GM21367 (cell line): ENCODE measurements at regions not wholly inside any gene's neighbourhood (a gene's known extent, or its start where the extent isn't known, plus 50 kb on each side); places are given as distances from the start of the nearest gene placed in this dataset.
"Not testable (repeated sequence)": the region's sequence is repeated elsewhere in the genome, so short reads cannot be mapped to it uniquely, and the experiment has no call there.

Experiments used
- ATAC-seq: cut with Tn5 transposase; IDR thresholded peaks from one replicate; pipeline ENCODE4 v1.9.1; 2021; ENCODE audit not compliant: unreplicated experiment

DNA sequence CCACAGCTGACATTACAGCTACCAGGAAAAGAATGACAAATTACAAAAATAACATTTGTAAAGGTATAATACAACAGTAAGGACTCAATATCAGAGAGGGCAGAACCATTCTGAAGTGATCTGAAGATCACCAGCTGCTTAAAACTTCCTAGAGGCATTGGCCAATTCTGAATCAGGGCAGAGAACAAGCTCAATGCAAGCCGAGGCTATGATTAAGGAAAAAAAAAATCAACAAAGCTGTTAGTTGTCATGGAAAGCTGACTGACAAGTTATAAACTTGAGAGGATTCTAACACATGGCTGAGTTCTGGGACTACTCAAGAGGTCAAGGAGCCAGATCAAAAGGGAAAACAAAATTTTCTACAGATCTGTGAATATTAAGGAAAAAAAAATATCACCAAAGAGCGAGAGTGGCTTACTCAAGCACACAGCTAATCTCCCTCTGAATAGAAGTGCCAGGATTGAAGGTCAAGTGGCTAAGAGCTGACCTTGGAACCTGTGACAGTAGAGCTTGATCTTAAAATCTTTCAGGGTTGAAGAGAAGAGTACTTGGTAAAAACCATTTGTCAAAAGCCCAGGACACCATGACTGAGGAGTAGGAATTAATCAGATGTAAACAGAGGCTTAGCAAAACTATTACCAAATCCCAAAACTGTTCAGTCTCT lies 383.4 kb downstream of the USP25 start:
- ATAC-seq = no peak

DNA sequence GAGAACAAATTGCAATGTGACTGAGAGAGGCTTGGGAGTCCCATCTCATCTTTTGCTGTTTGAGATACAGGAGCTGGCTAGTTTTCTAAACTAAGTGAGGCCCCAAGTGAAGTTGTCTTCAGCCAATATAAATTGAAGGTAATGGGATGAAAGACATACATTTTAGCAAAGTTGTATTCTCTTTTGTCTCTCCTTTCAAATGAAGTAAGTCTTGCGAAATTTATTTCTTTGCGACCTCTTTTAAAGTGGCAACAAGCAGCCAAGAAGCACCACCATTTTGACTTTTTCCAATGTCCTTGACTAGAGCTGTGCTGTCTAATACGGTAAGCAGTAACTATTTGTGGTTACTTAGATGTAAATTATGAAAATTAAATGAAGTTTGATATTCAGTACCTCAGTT lies 385.7 kb downstream of the USP25 start:
- ATAC-seq = no peak

DNA sequence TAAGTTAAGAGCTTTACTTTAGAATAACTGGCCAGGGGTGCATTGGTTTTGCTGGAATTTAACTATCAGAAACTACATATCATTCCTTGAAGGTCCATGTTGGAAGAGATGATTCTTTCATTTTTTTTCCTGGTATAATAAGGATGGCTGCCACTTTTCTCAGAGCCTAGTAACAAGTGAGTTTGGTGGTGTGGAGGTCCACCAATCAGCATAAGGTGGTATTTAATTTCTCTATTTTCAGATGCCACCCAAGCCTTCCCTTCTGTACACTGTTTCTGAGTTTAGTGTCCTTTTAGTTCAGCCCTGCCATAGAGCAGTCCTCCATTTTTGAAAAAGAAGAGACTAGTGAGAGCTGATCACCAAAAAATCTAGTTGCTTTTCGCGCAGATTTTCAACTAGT lies 386.3 kb downstream of the USP25 start:
- no peak for ATAC-seq

DNA sequence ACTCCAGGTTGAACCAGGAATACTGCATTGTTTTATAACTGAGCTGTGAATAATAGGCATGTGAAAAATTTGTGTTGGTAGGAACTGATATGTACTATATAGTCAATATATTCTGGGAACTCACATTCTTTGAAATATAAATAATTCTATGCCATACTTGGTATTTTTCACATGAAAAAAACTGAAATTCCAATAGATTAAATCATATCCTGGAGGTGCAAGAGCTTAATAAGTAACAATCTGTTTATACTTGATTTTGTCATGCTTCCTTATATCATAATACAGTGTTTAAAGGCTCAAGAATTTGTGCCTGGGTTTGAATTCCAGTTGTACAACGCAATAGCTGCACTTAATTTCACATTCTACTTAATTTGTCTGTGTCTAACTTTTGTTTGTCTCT lies 387.0 kb downstream of the USP25 start:
- ATAC-seq = no peak

DNA sequence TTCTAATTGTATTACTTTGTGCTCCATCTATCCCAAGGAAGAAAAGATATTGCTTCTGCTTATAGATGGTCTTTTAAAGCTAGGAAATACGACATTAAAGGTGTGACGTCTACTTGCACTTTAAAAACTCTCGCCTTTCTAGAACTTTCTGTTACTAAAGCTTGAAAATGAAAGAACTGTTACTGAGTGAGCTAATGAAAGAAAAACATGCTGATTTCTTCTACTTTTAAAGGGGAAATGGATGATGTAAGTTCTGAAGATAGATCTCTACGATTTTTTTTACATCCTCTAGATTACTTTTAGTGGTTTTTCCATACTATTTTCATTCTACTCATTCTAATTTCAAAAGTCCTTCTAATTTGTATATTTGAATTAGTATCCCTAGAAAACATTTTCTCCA lies 387.5 kb downstream of the USP25 start:
- no peak for ATAC-seq

DNA sequence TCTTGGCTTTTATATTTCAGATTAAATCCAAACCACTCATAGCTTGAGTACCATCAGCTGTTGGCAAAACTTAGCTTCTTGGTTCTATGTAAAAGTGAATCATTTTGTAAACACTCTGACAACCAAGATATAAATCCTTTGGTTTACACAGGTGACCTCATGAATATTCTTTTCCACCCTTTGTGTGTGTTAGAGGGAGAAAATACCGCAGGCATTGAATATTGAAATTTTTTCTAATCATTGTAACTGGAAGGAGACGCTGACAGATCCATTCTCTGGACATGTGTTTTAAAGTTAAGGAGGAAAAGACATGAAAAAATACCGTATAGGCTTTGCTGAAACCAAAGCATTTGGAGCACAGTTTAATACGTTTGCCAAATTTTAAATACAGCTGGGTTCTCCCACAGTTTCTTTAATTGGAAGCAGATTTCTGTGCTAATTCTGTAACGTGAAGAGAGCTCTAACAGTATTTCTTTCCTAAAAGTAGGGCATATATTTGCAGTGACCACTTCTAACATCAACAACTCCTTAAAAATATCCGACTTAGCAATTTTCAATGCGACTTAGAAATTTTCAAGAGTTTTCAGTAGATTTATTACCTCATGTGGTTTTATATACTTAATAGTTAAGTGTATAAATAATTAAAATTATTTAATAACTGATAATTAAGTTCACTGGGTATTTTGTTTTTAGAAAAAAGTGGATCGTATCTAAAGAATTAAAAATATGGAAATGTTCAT lies 388.2 kb downstream of the USP25 start:
- ATAC-seq = no peak

DNA sequence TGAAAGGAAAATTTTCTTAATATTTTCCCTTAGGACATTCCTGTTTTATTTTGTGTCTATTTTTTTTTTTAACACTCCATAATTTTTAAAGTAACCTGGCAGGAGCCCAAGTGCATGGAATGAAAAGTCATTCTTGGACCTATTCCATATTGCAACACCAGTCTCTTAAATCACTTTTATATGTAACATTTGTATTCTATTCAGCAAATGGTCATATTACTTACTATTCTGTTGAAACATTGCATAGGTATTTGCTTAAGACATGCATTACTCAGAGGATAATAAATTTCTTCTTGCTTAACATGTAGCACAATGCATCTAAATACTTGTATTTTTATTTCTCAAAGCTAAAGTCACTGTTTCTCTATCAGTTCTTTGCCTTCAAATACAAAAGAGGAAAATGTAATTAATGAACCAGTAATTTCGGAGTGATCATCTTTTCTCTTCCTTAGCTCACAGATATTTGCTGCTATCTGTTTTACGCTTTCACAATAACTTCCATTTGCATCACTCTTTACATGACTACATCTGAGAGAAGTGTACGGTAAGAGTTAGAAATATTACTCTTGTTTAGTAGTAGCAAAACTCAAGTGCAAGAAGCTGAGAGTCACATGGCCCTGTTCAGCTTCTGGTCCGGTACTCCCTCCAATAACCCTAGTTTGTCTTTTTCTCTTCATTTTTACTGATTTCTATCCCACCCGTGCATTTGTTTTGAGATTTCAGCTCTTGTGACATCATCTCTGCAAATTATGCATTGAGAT lies 394.8 kb downstream of the USP25 start:
- ATAC-seq = no peak

DNA sequence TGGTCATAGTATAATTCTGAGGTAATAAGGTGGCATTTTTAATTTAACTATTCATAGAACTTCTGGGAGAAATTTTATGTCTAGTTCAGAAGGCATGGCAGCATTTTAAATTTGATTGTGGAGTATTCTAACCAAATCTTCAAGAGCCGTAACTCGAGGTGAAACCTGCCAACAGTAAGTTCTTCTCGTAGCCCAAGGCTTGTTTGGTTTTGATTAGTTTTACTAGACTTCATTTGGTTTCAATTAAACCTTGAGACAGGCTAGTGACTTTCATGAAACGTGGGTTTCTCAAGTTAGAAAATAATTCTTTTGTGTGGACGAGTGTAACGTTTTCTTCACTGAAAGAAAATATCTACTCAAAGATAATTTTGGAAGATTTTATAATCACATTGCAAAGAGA lies 395.5 kb downstream of the USP25 start:
- ATAC-seq = no peak

DNA sequence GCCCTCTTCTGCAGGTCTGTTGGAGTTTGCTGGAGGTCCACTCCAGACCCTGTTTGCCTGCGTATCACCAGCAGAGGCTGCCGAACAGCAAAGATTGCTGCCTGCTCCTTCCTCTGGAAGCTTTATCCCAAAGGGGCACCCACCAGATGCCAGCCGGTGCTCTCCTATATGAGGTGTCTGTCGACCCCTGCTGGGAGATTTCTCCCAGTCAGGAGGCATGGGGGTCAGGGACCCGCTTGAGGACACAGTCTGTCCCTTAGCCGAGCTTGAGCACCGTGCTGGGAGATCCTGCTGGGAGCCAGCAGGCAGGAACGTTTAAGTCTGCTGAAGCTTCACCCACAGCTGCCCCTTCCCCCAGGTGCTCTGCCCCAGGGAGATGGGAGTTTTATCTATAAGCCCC lies 402.7 kb downstream of the USP25 start:
- not testable (repeated sequence) for ATAC-seq

DNA sequence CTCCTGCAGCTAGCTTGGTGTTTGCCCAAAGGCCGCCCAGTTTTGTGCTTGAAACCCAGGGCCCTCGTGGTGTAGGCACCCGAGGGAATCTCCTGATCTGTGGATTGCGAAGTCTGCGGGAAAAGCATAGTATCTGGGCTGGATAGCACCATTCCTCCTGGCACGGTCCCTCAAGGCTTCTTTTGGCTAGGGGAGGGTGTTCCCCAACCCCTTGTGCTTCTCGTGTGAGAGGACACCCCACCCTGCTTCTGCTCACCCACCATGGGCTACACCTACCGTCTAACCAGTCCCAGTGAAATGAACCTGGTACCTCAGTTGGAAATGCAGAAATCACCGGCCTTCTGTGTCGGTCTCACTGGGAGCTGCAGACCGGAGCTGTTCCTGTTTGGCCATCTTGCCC lies 403.5 kb downstream of the USP25 start:
- ATAC-seq = no peak

DNA sequence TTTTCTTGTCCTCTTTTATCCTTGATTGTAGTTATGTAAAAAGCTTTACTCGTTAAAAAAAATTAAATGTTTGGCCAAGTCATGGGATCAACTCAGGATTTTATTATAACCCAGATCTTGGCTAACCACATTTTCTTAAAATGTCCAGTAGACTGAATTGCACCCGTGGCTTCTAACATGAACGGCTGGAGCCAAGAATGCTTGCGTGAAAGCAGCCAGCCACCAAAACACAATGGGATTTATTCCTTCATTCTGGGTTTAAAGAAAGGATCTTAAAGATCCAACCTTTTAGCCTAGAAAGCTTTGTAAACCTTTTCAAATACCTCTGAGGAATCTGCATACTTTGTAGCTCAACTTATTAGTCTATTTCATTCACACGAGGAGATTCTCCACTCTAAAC lies 404.4 kb downstream of the USP25 start:
- ATAC-seq = no peak

DNA sequence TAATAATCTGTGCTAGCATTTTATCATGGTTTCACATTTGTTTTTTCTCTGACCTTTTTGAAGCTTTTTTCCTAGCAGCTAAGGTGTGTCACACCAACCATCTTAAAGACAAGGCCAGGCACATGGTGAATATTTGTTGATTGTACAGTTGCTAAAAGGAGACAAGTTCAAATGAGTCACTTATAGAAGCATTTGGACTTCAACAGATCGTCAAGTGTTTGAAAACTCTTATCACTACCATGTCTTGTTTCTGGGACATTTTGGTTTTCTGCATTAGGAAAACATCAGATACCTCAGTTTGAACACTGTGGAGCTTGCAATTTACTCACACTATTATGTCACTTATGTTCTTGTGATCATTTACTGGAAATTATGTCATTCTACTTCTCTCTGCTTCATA lies 407.3 kb downstream of the USP25 start:
- no peak for ATAC-seq

DNA sequence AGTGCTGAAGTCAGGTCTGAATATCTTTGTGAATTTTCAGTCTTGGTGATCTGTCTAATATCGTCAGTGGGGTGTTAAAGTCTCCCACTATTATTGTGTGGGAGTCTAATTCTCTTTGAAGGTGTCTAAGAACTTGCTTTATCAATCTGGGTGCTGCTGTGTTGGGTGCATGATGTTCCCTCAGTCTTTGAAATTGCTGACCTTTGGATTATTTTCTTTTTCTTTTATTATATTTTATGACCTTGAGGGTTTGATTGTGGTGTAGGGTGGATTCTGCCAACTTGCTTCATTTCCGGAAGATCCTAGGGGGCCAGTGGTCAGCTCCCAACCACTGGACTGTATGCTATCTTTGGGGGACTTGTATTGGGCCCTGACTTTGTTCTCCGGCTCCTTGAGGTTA lies 415.3 kb downstream of the USP25 start:
- no peak for ATAC-seq

DNA sequence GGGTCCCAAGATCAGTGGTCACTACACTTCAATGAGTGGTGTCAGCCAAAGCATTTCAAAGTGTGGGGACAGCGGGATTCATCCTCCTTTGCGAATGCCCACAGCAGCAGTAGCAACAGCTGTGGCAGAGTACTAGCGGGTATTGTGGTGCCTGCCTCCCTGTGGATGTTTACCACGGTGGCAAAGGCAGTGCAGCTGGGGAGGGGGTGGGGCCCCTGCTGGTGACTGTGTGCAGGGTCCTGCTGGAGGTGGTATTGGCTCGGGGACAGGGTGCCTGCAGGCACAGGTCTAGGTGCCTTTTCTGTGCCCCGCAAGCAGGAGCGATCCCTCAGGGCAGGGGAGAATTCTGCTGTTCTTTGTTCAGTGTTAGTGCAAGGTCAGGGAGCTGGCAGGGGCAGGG lies 415.7 kb downstream of the USP25 start:
- no peak for ATAC-seq

DNA sequence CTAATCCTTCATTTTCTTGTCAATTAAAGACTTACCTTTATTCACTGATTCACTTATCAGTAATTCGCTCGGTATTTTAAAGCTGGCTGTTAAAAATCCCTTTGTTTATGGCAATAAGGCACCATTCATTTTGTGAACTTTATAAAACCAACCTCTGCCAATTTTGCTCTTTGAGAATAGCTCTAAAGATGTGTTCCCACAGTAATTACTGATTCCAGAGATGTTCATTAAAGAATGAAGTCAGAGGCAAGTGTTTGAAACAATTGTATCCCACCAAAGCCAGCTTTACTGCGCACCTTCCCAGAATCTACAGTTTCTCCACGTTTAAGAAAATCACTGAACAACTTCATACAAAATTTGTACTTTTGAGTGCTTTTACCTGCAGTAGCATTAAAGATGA lies 424.5 kb downstream of the USP25 start:
- ATAC-seq = no peak

DNA sequence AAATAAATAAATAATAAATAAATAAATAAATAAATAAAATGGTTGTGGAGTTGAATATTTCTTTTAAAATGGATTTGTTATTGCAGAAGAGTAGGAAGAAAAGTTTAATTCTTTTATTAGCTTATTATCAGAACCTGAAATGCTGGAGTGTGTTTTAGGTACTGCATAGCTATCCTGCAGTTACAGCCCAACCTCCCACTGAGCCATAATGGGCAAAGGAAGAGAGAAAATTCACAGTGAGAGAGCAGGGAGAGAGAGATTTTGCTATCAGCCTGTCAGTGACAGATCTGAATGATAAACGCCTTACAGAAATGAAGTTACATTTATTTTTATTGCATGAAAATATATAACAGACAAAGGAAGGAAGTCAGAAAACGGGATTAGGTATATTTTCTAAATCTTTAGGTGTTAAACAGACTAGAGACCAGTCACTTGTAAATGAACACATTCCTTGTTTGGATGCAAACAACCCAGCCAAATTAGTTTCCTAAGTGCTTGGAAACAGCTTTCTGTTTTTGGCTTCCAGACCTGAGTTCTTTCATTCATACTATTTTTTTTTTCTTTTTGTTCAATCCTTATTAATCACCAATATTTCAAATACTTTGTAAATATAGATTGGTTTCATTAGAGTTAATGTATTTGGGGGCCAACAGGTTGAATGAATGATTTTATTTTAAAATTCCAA lies 425.3 kb downstream of the USP25 start:
- ATAC-seq = no peak

DNA sequence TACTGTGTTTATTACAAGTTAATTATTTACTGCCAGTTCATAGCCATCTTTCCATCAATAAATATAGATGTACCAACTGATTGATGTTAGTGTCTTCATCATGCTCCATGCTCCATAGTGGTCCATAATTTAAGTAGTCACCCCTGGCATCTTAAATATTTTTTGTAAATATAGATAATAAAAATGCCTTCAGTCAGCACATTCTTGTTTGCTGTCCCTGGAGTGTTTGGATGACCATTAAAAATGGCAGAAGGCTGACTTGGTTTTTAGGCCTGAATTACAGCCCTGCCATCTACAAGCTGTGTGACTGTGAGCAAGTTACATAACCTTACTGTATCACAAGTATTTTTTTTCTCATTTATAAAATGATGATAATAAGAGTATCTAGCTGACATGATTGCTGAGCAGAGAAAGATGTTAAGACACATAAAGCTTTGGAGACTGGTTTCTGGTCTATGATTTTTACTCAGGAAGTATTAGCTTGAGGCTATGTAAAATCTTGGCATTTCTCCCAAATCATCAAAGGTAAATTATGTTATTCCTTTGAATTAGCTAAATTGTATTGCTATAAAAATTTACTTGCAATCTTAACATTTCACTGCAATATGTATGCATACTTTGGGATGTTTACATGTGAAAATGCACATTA lies 427.2 kb downstream of the USP25 start:
- ATAC-seq = no peak

DNA sequence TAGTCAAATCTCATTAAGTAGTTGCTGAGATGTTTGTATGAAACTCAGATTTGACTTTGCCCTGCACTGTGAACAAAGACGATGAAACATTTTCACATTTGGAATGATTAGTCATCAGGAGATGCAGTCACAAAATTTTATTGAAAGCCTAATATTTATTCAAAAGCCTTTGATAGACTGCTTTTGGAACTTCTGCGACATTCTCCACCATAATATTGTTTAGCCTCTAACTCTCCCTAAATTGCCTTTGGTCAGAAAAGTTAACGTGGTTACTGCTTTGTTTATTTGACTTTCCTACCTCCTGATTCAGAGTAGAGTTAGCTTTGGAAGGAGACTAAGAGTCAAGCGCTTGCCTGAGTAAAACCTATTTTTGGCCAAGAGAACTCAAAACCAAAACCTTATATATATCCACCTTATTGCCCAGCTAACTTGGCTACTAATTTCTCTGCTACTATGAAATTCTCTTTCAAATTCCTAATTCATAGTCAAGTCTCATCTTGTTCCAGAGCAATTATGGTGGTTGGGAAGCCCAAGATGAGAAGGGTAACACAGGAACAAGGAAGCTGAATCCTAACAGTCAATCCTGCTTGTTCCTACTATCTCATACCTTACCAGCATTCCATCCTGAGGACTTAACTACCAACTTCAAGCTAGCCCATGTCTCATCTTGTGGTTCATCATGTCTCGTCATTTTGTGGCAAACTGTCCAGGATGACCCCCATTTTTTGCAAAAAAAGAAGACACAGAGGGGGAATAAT lies 429.6 kb downstream of the USP25 start:
- no peak for ATAC-seq

DNA sequence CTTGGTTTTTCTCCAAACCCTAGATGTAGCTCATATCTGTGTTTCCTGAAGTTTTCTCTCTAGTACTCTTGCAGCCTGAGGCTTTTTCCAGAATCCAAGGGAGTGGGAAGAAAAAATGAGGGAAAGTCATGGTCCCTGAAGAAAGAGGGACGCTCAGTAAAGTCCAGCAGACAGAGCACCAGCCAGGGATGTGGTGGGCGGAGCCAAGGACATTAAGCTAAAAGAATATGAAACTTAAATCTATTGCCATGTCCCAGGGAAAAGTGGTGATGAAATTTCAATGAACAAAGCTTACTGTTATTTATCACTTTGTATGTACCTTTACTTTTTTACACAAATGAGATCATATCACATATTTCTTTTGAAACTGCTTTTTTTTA lies 430.2 kb downstream of the USP25 start:
- ATAC-seq = no peak

DNA sequence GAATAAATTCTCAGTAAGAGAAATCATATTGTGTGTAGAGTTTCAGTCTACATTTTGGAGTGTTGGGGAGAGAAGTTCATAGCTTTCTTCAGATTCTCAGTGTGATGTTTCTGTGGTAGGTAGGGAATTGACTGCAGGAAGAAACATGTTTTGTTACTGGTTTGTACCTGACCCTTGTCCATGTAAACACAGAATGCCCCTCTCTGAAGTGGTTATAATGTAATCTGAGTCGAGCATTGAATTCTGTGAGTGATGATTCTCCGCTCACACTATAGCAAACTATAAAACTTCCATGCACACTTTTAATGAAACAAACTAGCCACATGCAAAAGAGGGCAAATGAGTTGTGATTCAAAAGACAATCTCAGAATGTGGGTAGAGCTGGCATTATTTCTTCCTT lies 433.2 kb downstream of the USP25 start:
- ATAC-seq = no peak
